Fibroblast of villous mesenchyme (primary cell): ENCODE measurements at regions not wholly inside any gene's neighbourhood (a gene's known extent, or its start where the extent isn't known, plus 50 kb on each side); places are given as distances from the start of the nearest gene placed in this dataset.
"Not testable (repeated sequence)": the region's sequence is repeated elsewhere in the genome, so short reads cannot be mapped to it uniquely, and the experiment has no call there.

Source experiments
- DNase-seq: peaks from one replicate; pipeline ENCODE4 v3.0.0-alpha.2; 2010; ENCODE audit warnings: low read depth
- H3K4me3 ChIP-seq: 2 replicates; pipeline ENCODE4 v1.5.1; 2011; ENCODE audit warnings: low read depth, mild to moderate bottlenecking, low read length
- TF ChIP-seq, protein P1 (sequence below): IDR thresholded peaks from 2 replicates; pipeline ENCODE4 v1.5.1; 2012; ENCODE audit warnings: low read depth, mild to moderate bottlenecking, low read length; ENCODE audit not compliant: insufficient read depth

DNA sequence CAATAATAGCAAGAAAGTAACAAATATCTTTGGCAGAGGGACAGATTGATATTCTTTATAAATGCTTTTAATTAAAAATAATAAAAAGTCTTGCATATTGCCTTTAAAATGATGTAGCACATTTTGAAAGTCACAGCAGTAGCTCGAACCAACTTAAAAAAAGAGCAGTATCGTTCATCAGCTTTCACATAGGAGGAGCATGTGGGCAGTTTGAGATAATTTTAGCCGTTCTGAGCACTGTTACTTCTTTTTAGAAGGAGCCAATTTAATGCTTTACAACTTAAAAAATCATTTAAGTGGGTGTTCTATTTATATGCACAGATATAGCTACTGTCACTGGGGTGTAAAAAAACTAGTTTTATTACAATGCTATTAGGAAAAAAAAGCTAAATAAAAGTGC is 622.7 kb upstream of the GBE1 start:
- TF ChIP-seq, protein P1, sequence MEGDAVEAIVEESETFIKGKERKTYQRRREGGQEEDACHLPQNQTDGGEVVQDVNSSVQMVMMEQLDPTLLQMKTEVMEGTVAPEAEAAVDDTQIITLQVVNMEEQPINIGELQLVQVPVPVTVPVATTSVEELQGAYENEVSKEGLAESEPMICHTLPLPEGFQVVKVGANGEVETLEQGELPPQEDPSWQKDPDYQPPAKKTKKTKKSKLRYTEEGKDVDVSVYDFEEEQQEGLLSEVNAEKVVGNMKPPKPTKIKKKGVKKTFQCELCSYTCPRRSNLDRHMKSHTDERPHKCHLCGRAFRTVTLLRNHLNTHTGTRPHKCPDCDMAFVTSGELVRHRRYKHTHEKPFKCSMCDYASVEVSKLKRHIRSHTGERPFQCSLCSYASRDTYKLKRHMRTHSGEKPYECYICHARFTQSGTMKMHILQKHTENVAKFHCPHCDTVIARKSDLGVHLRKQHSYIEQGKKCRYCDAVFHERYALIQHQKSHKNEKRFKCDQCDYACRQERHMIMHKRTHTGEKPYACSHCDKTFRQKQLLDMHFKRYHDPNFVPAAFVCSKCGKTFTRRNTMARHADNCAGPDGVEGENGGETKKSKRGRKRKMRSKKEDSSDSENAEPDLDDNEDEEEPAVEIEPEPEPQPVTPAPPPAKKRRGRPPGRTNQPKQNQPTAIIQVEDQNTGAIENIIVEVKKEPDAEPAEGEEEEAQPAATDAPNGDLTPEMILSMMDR = no peak
- H3K4me3 ChIP-seq = no peak overlapping the region
- no peak for DNase-seq

DNA sequence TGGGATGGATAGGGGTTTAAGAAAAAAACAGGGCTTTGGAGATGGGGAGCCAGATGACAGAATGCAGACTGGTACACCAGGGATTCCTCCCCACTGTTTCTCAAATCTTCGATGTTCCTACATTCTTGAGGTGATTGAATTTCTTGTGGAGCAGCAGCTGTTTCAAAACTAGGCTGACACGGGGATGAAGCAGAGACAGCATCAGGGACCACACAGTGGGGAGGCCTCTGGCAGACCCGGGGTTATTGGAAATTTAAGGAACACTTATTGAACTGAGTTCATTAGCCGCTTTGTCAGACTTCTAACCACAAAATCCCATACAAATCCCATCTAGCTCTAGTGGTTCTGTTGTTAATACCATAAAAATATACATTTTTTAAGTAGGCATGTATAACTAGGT is 621.4 kb upstream of the GBE1 start:
- DNase-seq = no peak
- H3K4me3 ChIP-seq = no peak overlapping the region
- TF ChIP-seq, protein P1 = no peak

DNA sequence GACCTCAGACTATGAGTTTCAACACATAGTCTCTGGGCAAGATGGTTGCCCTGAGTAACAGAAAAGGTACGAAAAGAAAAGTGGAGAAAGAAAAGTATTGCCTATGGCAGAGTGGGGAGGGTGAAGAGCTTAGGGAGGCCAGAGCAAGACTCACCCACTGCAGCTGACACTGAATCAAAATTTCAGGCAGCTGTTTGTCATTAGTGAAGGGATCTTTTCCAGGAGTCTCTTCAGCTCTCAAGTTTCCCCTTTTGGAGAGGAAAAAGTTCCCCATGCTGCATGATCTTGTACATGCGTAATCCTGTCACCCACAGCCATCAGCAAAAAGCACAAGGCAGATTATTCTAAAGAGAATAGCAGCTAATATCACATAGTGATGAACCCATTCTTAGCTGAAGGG is 616.9 kb upstream of the GBE1 start:
- TF ChIP-seq, protein P1 = no peak
- H3K4me3 ChIP-seq = no peak overlapping the region
- DNase-seq = no peak

DNA sequence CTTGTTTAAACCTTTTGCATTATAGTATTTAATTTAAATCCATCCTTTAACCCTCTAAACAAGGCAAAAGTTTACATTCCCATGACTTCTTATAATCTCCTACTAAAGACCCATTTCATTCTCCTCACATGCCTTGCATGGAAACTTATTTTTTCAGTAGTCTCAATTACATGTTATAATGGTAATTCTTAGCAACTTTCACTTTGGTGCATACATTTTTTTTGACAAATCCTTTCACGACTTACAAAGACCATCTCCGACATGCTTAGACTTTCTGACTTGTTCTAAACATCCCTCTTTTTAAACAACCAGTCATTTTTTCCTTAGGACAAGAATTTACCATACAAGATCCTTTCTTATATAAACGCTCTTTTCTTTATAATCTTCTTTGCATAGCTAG is 615.4 kb upstream of the GBE1 start:
- H3K4me3 ChIP-seq = no peak overlapping the region
- no peak for DNase-seq
- TF ChIP-seq, protein P1 = no peak

DNA sequence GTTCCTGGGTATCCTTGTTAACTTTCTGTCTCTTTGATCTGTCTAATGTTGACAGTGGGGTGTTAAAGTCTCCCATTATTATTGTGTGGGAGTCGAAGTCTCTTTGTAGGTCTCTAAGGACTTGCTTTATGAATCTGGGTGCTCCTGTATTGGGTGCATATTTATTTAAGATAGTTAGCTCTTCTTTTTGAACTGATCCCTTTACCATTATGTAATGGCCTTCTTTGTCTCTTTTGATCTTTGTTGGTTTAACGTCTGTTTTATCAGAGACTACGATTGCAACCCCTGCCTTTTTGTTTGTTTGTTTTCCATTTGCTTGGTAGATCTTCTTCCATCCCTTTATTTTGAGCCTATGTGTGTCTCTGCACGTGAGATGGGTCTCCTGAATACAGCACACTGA is 612.4 kb upstream of the GBE1 start:
- DNase-seq, H3K4me3 ChIP-seq: not testable (repeated sequence)

DNA sequence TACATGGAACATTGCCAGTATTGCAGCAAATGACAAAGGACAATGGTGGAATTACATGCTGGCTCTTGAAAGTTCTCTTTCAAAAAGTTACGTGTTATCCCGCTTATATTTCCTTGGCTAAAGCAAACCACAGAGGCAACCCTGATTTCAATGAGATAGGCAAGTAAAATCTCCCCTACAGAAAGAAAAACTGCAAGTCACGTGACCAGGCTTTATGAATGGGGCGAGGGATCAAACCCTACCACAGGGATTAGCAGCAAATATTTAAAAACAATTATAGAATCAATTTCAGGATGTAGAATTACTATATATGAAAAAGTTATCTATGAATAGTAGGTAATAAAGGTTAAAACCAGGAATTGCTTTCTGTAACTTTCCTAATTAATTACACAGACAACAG is 603.4 kb upstream of the GBE1 start:
- H3K4me3 ChIP-seq = no peak overlapping the region
- TF ChIP-seq, protein P1 = no peak
- DNase-seq = no peak

DNA sequence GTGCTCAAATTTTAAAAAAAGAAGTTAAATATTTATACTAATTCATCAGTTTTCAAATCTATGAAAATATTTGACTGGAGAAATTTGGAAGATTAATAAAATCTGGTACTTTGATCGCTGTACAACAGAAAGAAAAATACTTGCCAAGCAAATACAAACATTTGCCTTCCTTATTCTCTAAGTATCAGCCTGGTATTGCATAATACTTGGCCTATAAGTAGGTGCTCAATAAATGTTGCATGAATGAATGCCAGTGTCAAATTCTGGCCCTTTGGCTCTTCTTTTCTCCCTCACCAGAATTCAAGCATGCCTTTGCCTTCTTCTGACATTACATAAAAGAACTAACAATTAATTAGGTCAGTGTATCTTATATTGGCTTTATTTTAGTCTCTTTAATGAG is 601.7 kb upstream of the GBE1 start:
- no peak overlapping the region for H3K4me3 ChIP-seq
- TF ChIP-seq, protein P1 = no peak
- DNase-seq = no peak

DNA sequence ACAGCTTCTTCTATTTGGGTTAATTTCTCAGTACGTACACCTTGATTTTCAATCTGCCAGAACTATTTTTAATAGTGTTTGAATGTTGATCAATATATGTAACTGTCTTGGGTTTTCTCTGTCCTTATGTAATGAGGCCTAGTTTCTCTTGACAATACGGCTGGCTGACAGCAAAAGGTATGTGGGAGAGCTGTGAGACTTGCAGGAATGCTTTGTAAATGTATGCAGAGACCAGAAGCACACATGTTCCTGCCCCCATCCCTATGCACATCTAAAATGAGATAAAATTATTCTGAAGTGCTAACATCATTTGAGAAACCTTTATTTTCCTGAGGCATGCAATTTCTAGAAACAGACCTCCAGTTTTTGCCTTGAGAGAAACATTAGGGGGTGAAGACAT is 593.8 kb upstream of the GBE1 start:
- DNase-seq = no peak
- TF ChIP-seq, protein P1 = no peak
- no peak overlapping the region for H3K4me3 ChIP-seq
